HepG2 (cell line): ENCODE measurements at regions not wholly inside any gene's neighbourhood (a gene's known extent, or its start where the extent isn't known, plus 50 kb on each side); places are given as distances from the start of the nearest gene placed in this dataset.

Experiments used
- ARID4A ChIP-seq: sonication (generic); formaldehyde crosslinking; IDR thresholded peaks from 2 replicates; pipeline ENCODE4 v1.5.0; 2020; ENCODE audit warnings: mild to moderate bottlenecking, missing genetic modification reagents, borderline replicate concordance
- DZIP1 ChIP-seq: sonication (generic); formaldehyde crosslinking; IDR thresholded peaks from 2 replicates; pipeline ENCODE4 v1.5.0; 2020; ENCODE audit warnings: mild to moderate bottlenecking, missing genetic modification reagents
- FOXM1 ChIP-seq: sonication (generic); formaldehyde crosslinking; IDR thresholded peaks from 2 replicates; pipeline ENCODE4 v1.5.0; 2020; ENCODE audit warnings: missing genetic modification reagents
- KMT2B ChIP-seq: IDR thresholded peaks from 2 replicates; pipeline ENCODE4 v1.6.1; 2016; ENCODE audit warnings: missing genetic modification reagents, missing compliant biosample characterization
- ZNF143 ChIP-seq: sonication (generic); formaldehyde crosslinking; IDR thresholded peaks from 2 replicates; pipeline ENCODE4 v1.4.0; 2020; ENCODE audit warnings: missing genetic modification reagents
- ZXDC ChIP-seq: sonication (generic); formaldehyde crosslinking; IDR thresholded peaks from 2 replicates; pipeline ENCODE4 v1.5.0; 2020; ENCODE audit warnings: mild to moderate bottlenecking, missing genetic modification reagents

GRCh38 chr5:103896593-103896992, 334.0 kb upstream of the NUDT12 start (continued):
- TF ChIP-seq ZXDC (CRISPR knock-in tag), result no peak
- no peak for TF ChIP-seq DZIP1 (CRISPR knock-in tag)
- no peak for TF ChIP-seq FOXM1 (CRISPR knock-in tag)
- no peak for TF ChIP-seq KMT2B (CRISPR knock-in tag)
- TF ChIP-seq ARID4A (CRISPR knock-in tag), result no peak
- no peak for TF ChIP-seq ZNF143
